CD4-positive, alpha-beta T cell (primary cell): ENCODE measurements at regions not wholly inside any gene's neighbourhood (a gene's known extent, or its start where the extent isn't known, plus 50 kb on each side); places are given as distances from the start of the nearest gene placed in this dataset.

Experiments used
- ATAC-seq: fragments of 200-7000 bp; cut with Tn5 transposase; one replicate; pipeline ENCODE4 v1.10.0; 2022; ENCODE audit warnings: mild to moderate bottlenecking; ENCODE audit not compliant: poor library complexity
- CTCF ChIA-PET: fragments of 350-600 bp; sonication (Branson Sonifier 250); formaldehyde crosslinking; loops from one replicate; lab custom pipeline; 2021; ENCODE audit warnings: antibody characterized with exemption, inconsistent platforms; lab: Charles Lee
- POLR2A ChIA-PET: fragments of 350-600 bp; sonication (Branson Sonifier 250); formaldehyde crosslinking; loops from one replicate; lab custom pipeline; 2021; ENCODE audit warnings: antibody characterized with exemption, inconsistent platforms; lab: Charles Lee
- DNase-seq, 14 experiments: peaks; one replicate each; pipeline ENCODE4 v3.0.0-alpha.2; 2013 to 2020; ENCODE audit warnings: mixed read lengths in 2 of 14
- H3K27ac ChIP-seq, 2 donors: one replicate each; pipeline versions ENCODE4 v1.5.1 to v1.7.0; 2013; ENCODE audit warnings: low read length in 2 of 2, low read depth in 1 of 2, mild to moderate bottlenecking in 1 of 2
- H3K27me3 ChIP-seq, 2 experiments: 1 replicate in 1 of 2; 2 replicates in 1 of 2; pipeline versions ENCODE4 v1.6.1 to v1.7.0; 2013; ENCODE audit warnings: low read length in 2 of 2, control low read depth in 1 of 2, mild to moderate bottlenecking in 1 of 2, moderate library complexity in 1 of 2; ENCODE audit not compliant: insufficient read depth in 2 of 2, control insufficient read depth in 1 of 2
- H3K36me3 ChIP-seq: one replicate; pipeline ENCODE4 v1.6.1; 2013; ENCODE audit warnings: low read length, control low read depth; ENCODE audit not compliant: insufficient read depth
- H3K4me1 ChIP-seq: one replicate; pipeline ENCODE4 v1.6.1; 2013; ENCODE audit warnings: low read length, control low read depth; ENCODE audit not compliant: insufficient read depth
- H3K4me3 ChIP-seq: one replicate; pipeline ENCODE4 v1.5.1; 2013; ENCODE audit warnings: mild to moderate bottlenecking, low read length, moderate library complexity
- H3K9me3 ChIP-seq, 2 experiments: 1 replicate in 1 of 2; 2 replicates in 1 of 2; pipeline versions ENCODE4 v1.6.1 to v1.7.0; 2013; ENCODE audit warnings: low read length in 2 of 2, mild to moderate bottlenecking in 2 of 2, control low read depth in 1 of 2, moderate library complexity in 1 of 2; ENCODE audit not compliant: control insufficient read depth in 1 of 2, insufficient read depth in 1 of 2
- H3K27ac Mint-ChIP-seq: one replicate; pipeline ENCODE4 v1.8.0; 2020; ENCODE audit warnings: mixed read lengths
- H3K27me3 Mint-ChIP-seq: one replicate; pipeline ENCODE4 v1.8.0; 2021; ENCODE audit warnings: mixed read lengths
- H3K36me3 Mint-ChIP-seq: one replicate; pipeline ENCODE4 v1.8.0; 2021; ENCODE audit warnings: low read depth, mixed read lengths
- H3K4me1 Mint-ChIP-seq: one replicate; pipeline ENCODE4 v1.8.0; 2021; ENCODE audit warnings: low read depth, mixed read lengths
- H3K4me3 Mint-ChIP-seq: one replicate; pipeline ENCODE4 v1.8.0; 2020; ENCODE audit warnings: mild to moderate bottlenecking, mixed read lengths
- H3K9me3 Mint-ChIP-seq: one replicate; pipeline ENCODE4 v1.8.0; 2020; ENCODE audit warnings: mixed read lengths
- CTCF ChIP-seq: fragments of 200-600 bp; IDR thresholded peaks from one replicate; pipeline ENCODE4 v1.8.0; 2022; ENCODE audit warnings: antibody characterized with exemption, mild to moderate bottlenecking
- intact Hi-C, 2 experiments: fragments of 100-400 bp; cut with DNase I in 1 of 2; cut with micrococcal nuclease in 1 of 2; formaldehyde crosslinking; loops; one replicate each; pipeline versions ENCODE4 v1.15.1 to v1.9.0; 2023 to 2025; cut with DNase I, micrococcal nuclease

GRCh38 chr14:22448035-22448904 is 140.8 kb downstream of the DAD1 start:
- no peak overlapping the region for H3K27ac ChIP-seq
- ChIA-PET POLR2A (no interaction called here), CTCF (no interaction called here)
- H3K36me3 Mint-ChIP-seq, result no peaks in the 10 kb centered on the region
- H3K4me1 ChIP-seq, result no peaks in the 10 kb centered on the region
- no peaks in the 10 kb centered on the region for H3K27me3 Mint-ChIP-seq
- H3K9me3 Mint-ChIP-seq, result no peaks in the 10 kb centered on the region
- H3K27me3 ChIP-seq, result no peaks in the 10 kb centered on the region
- H3K4me3 ChIP-seq, result no peak overlapping the region
- no peaks in the 10 kb centered on the region for H3K36me3 ChIP-seq
- DNase-seq, result no peak
- H3K4me3 Mint-ChIP-seq, result no peak overlapping the region
- H3K9me3 ChIP-seq, result no peaks in the 10 kb centered on the region
- ATAC-seq, result no peak
- no peak for TF ChIP-seq CTCF
- intact Hi-C loops, result no loop called here
- H3K4me1 Mint-ChIP-seq, result no peaks in the 10 kb centered on the region
- no peak overlapping the region for H3K27ac Mint-ChIP-seq

- Histone ChIP-seq H3K27ac (no peak overlapping the region), H3K27me3 (no peaks in the 10 kb centered on the region), H3K9me3 (no peaks in the 10 kb centered on the region), H3K4me1 (no peaks in the 10 kb centered on the region), H3K4me3 (no peak overlapping the region), H3K36me3 (no peaks in the 10 kb centered on the region)
- no peak overlapping the region for H3K4me3 Mint-ChIP-seq
- no peak for ATAC-seq
- DNase-seq, result no peak
- no peaks in the 10 kb centered on the region for H3K27me3 Mint-ChIP-seq
- TF ChIP-seq CTCF, result no peak
- H3K9me3 Mint-ChIP-seq, result no peaks in the 10 kb centered on the region
- no peaks in the 10 kb centered on the region for H3K36me3 Mint-ChIP-seq
- H3K27ac Mint-ChIP-seq, result no peak overlapping the region
- CTCF ChIA-PET, result no interaction called here
- intact Hi-C loops, result no loop called here
- POLR2A ChIA-PET, result no interaction called here
- no peaks in the 10 kb centered on the region for H3K4me1 Mint-ChIP-seq
These were observed 150.3 kb downstream of the DAD1 start for GRCh38 chr14:22438742-22439141.

- Histone ChIP-seq H3K27ac (no peak overlapping the region), H3K4me1 (no peaks in the 10 kb centered on the region), H3K36me3 (no peaks in the 10 kb centered on the region), H3K9me3 (no peaks in the 10 kb centered on the region), H3K4me3 (no peak overlapping the region), H3K27me3 (no peaks in the 10 kb centered on the region)
- no peak overlapping the region for H3K27ac Mint-ChIP-seq
- ATAC-seq (no peak), DNase-seq (no peak)
- no peaks in the 10 kb centered on the region for H3K27me3 Mint-ChIP-seq
- H3K9me3 Mint-ChIP-seq, result no peaks in the 10 kb centered on the region
- POLR2A ChIA-PET, result interaction anchor here (0.5 kb wide), 1 partner anchor 82 kb away, joined by 3 read pairs; no protein-coding TSS in a partner anchor
- intact Hi-C loops, result no loop called here
- no peak for TF ChIP-seq CTCF
- H3K36me3 Mint-ChIP-seq, result no peaks in the 10 kb centered on the region
- CTCF ChIA-PET, result no interaction called here
- H3K4me1 Mint-ChIP-seq, result no peaks in the 10 kb centered on the region
- H3K4me3 Mint-ChIP-seq, result no peak overlapping the region
These were observed 154.0 kb downstream of the DAD1 start for GRCh38 chr14:22434901-22435550.
